ENCODE measurements at regions not wholly inside any gene's neighbourhood (a gene's known extent, or its start where the extent isn't known, plus 50 kb on each side); places are given as distances from the start of the nearest gene placed in this dataset.

- no peak overlapping the region for H2BK12ac ChIP-seq (ENCODE audit: low read length)
- H4K12ac ChIP-seq (ENCODE audit: low read depth, low read length), result no peak overlapping the region
- DNase-seq, result no peak
- H3K9me3 ChIP-seq (ENCODE audit: insufficient read depth, low read depth, low read length), result no peaks in the 10 kb centered on the region
- no peaks in the 10 kb centered on the region for H3K79me2 ChIP-seq (ENCODE audit: control insufficient read depth, insufficient read depth, low read length, poor library complexity)
- no peaks in the 10 kb centered on the region for H3K79me1 ChIP-seq (ENCODE audit: low read length)
- no peak overlapping the region for H3K23ac ChIP-seq (ENCODE audit: low read length)
- H3K9ac ChIP-seq (ENCODE audit: low read length), result no peak overlapping the region
- no peak overlapping the region for H3K18ac ChIP-seq (ENCODE audit: low read length)
- no peak overlapping the region for H3K4me2 ChIP-seq (ENCODE audit: low read length)
- H4K8ac ChIP-seq (ENCODE audit: low read depth, low read length), result no peak overlapping the region
- no peak overlapping the region for H3K4ac ChIP-seq (ENCODE audit: low read depth, low read length)
- H3K14ac ChIP-seq (ENCODE audit: low read length), result no peak overlapping the region
- H4K91ac ChIP-seq (ENCODE audit: low read depth, low read length), result no peak overlapping the region
- no peaks in the 10 kb centered on the region for H3K36me3 ChIP-seq (ENCODE audit: control insufficient read depth in 1 of 2, insufficient read depth in 2 of 2, low read length in 2 of 2)
- no peak overlapping the region for H2BK5ac ChIP-seq (ENCODE audit: low read depth, low read length, poor library complexity)
- H2AK5ac ChIP-seq (ENCODE audit: low read length), result no peak overlapping the region
- H3K27me3 ChIP-seq (ENCODE audit: insufficient read depth, low read length), result no peaks in the 10 kb centered on the region
- H3K27ac ChIP-seq (ENCODE audit: low read depth, low read length), result no peak overlapping the region
- no peaks in the 10 kb centered on the region for H3K4me1 ChIP-seq (ENCODE audit: control insufficient read depth in 1 of 2, insufficient read depth in 2 of 2, low read length in 2 of 2)
- 100% methylated on average over 1 of the region's 2 CpGs for WGBS (ENCODE audit: extremely low coverage, insufficient coverage, insufficient read length)
- H3K4me3 ChIP-seq (ENCODE audit: low read depth, low read length), result no peak overlapping the region
- H2AFZ ChIP-seq (ENCODE audit: insufficient read depth, low read length, poor library complexity), result no peak overlapping the region
- H2BK120ac ChIP-seq (ENCODE audit: insufficient read depth, low read length, poor library complexity), result no peak overlapping the region
These were observed 232.6 kb upstream of the CDYL start for GRCh38 chr6:4543596-4543995.

- H3K9ac ChIP-seq (ENCODE audit: low read length), result no peak overlapping the region
- H3K27ac ChIP-seq (ENCODE audit: low read depth, low read length), result no peak overlapping the region
- H3K79me2 ChIP-seq (ENCODE audit: control insufficient read depth, insufficient read depth, low read length, poor library complexity), result no peaks in the 10 kb centered on the region
- H4K8ac ChIP-seq (ENCODE audit: low read depth, low read length), result no peak overlapping the region
- no peaks in the 10 kb centered on the region for H3K27me3 ChIP-seq (ENCODE audit: insufficient read depth, low read length)
- H3K36me3 ChIP-seq (ENCODE audit: control insufficient read depth in 1 of 2, insufficient read depth in 2 of 2, low read length in 2 of 2), result no peaks in the 10 kb centered on the region
- no peak overlapping the region for H2BK12ac ChIP-seq (ENCODE audit: low read length)
- H3K9me3 ChIP-seq (ENCODE audit: insufficient read depth, low read depth, low read length), result no peaks in the 10 kb centered on the region
- H3K79me1 ChIP-seq (ENCODE audit: low read length), result no peaks in the 10 kb centered on the region
- no peak overlapping the region for H3K4me3 ChIP-seq (ENCODE audit: low read depth, low read length)
- DNase-seq, result no peak
- no peak overlapping the region for H2AFZ ChIP-seq (ENCODE audit: insufficient read depth, low read length, poor library complexity)
- H2BK5ac ChIP-seq (ENCODE audit: low read depth, low read length, poor library complexity), result no peak overlapping the region
- H4K12ac ChIP-seq (ENCODE audit: low read depth, low read length), result no peak overlapping the region
- H3K14ac ChIP-seq (ENCODE audit: low read length), result no peak overlapping the region
- no peak overlapping the region for H3K4me2 ChIP-seq (ENCODE audit: low read length)
- no peaks in the 10 kb centered on the region for H3K4me1 ChIP-seq (ENCODE audit: control insufficient read depth in 1 of 2, insufficient read depth in 2 of 2, low read length in 2 of 2)
- H3K18ac ChIP-seq (ENCODE audit: low read length), result no peak overlapping the region
- no peak overlapping the region for H3K23ac ChIP-seq (ENCODE audit: low read length)
- whole genome bisulfite sequencing (ENCODE audit: extremely low coverage, insufficient coverage, insufficient read length), result no CpG with 5 or more reads among the region's 1 CpG
- no peak overlapping the region for H3K4ac ChIP-seq (ENCODE audit: low read depth, low read length)
- H4K91ac ChIP-seq (ENCODE audit: low read depth, low read length), result no peak overlapping the region
- H2BK120ac ChIP-seq (ENCODE audit: insufficient read depth, low read length, poor library complexity), result no peak overlapping the region
- no peak overlapping the region for H2AK5ac ChIP-seq (ENCODE audit: low read length)
These were observed 242.6 kb upstream of the CDYL start for GRCh38 chr6:4533576-4533975.

DNA sequence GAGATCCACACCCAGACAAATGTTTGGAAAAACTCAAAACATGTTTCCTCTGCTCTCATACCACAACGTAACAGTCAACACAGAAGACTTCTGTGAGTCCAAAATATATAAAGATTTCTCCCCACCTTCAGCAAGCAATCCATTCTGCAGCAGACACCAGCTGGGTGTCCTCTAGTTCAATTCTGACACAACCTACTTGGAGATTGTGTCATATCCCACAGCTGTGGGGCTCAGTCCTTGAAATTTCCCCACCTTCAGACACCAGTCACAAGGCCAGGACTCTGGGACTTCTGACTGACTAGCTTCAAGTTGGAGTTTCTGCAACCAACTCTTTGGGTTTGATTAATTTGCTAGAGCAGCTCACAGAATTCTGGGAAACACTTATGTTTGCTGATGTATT lies 244.8 kb upstream of the CDYL start:
- H2BK5ac ChIP-seq (ENCODE audit: low read depth, low read length, poor library complexity), result no peak overlapping the region
- H3K27me3 ChIP-seq (ENCODE audit: insufficient read depth, low read length), result no peaks in the 10 kb centered on the region
- H2BK12ac ChIP-seq (ENCODE audit: low read length), result no peak overlapping the region
- peak in 1 of 2 donors; percentile 12 for DNase-seq
- H3K4me2 ChIP-seq (ENCODE audit: low read length), result no peak overlapping the region
- no peaks in the 10 kb centered on the region for H3K79me1 ChIP-seq (ENCODE audit: low read length)
- no peak overlapping the region for H3K9ac ChIP-seq (ENCODE audit: low read length)
- H4K12ac ChIP-seq (ENCODE audit: low read depth, low read length), result no peak overlapping the region
- H3K4ac ChIP-seq (ENCODE audit: low read depth, low read length), result no peak overlapping the region
- no peaks in the 10 kb centered on the region for H3K4me1 ChIP-seq (ENCODE audit: control insufficient read depth in 1 of 2, insufficient read depth in 2 of 2, low read length in 2 of 2)
- no peak overlapping the region for H4K8ac ChIP-seq (ENCODE audit: low read depth, low read length)
- no peak overlapping the region for H3K27ac ChIP-seq (ENCODE audit: low read depth, low read length)
- no peak overlapping the region for H2BK120ac ChIP-seq (ENCODE audit: insufficient read depth, low read length, poor library complexity)
- H3K79me2 ChIP-seq (ENCODE audit: control insufficient read depth, insufficient read depth, low read length, poor library complexity), result no peaks in the 10 kb centered on the region
- no peak overlapping the region for H2AFZ ChIP-seq (ENCODE audit: insufficient read depth, low read length, poor library complexity)
- no peak overlapping the region for H4K91ac ChIP-seq (ENCODE audit: low read depth, low read length)
- no peaks in the 10 kb centered on the region for H3K9me3 ChIP-seq (ENCODE audit: insufficient read depth, low read depth, low read length)
- no peaks in the 10 kb centered on the region for H3K36me3 ChIP-seq (ENCODE audit: control insufficient read depth in 1 of 2, insufficient read depth in 2 of 2, low read length in 2 of 2)
- H3K23ac ChIP-seq (ENCODE audit: low read length), result no peak overlapping the region
- no peak overlapping the region for H2AK5ac ChIP-seq (ENCODE audit: low read length)
- no peak overlapping the region for H3K14ac ChIP-seq (ENCODE audit: low read length)
- H3K18ac ChIP-seq (ENCODE audit: low read length), result no peak overlapping the region
- H3K4me3 ChIP-seq (ENCODE audit: low read depth, low read length), result no peak overlapping the region
- no CpG with 5 or more reads among the region's 1 CpG for WGBS (ENCODE audit: extremely low coverage, insufficient coverage, insufficient read length)

GRCh38 chr6:4522453-4522852 lies 253.8 kb upstream of the CDYL start:
- H3K36me3 ChIP-seq (ENCODE audit: control insufficient read depth in 1 of 2, insufficient read depth in 2 of 2, low read length in 2 of 2), result peaks cover 0 to 1% of the 10 kb centered on the region in 2 experiments
- no peak overlapping the region for H3K14ac ChIP-seq (ENCODE audit: low read length)
- no peak overlapping the region for H4K91ac ChIP-seq (ENCODE audit: low read depth, low read length)
- H3K4me1 ChIP-seq (ENCODE audit: control insufficient read depth in 1 of 2, insufficient read depth in 2 of 2, low read length in 2 of 2), result no peaks in the 10 kb centered on the region
- no peak overlapping the region for H3K23ac ChIP-seq (ENCODE audit: low read length)
- no peak overlapping the region for H4K8ac ChIP-seq (ENCODE audit: low read depth, low read length)
- no peak overlapping the region for H2AFZ ChIP-seq (ENCODE audit: insufficient read depth, low read length, poor library complexity)
- H3K9me3 ChIP-seq (ENCODE audit: insufficient read depth, low read depth, low read length), result no peaks in the 10 kb centered on the region
- H3K9ac ChIP-seq (ENCODE audit: low read length), result no peak overlapping the region
- no peaks in the 10 kb centered on the region for H3K27me3 ChIP-seq (ENCODE audit: insufficient read depth, low read length)
- H3K4ac ChIP-seq (ENCODE audit: low read depth, low read length), result no peak overlapping the region
- no peak overlapping the region for H3K4me3 ChIP-seq (ENCODE audit: low read depth, low read length)
- H3K79me1 ChIP-seq (ENCODE audit: low read length), result no peaks in the 10 kb centered on the region
- no peak overlapping the region for H4K12ac ChIP-seq (ENCODE audit: low read depth, low read length)
- WGBS (ENCODE audit: extremely low coverage, insufficient coverage, insufficient read length), result no CpG with 5 or more reads among the region's 7 CpGs
- H3K4me2 ChIP-seq (ENCODE audit: low read length), result no peak overlapping the region
- H2AK5ac ChIP-seq (ENCODE audit: low read length), result no peak overlapping the region
- H2BK5ac ChIP-seq (ENCODE audit: low read depth, low read length, poor library complexity), result no peak overlapping the region
- H3K79me2 ChIP-seq (ENCODE audit: control insufficient read depth, insufficient read depth, low read length, poor library complexity), result peaks cover 3% of the 10 kb centered on the region
- H3K18ac ChIP-seq (ENCODE audit: low read length), result no peak overlapping the region
- no peak overlapping the region for H2BK120ac ChIP-seq (ENCODE audit: insufficient read depth, low read length, poor library complexity)
- H2BK12ac ChIP-seq (ENCODE audit: low read length), result no peak overlapping the region
- peak in 1 of 2 donors; percentile 14 for DNase-seq
- H3K27ac ChIP-seq (ENCODE audit: low read depth, low read length), result no peak overlapping the region
